GM21367 (cell line): ENCODE measurements at regions not wholly inside any gene's neighbourhood (a gene's known extent, or its start where the extent isn't known, plus 50 kb on each side); places are given as distances from the start of the nearest gene placed in this dataset.

Source experiments
- ATAC-seq: cut with Tn5 transposase; IDR thresholded peaks from one replicate; pipeline ENCODE4 v1.9.1; 2021; ENCODE audit not compliant: unreplicated experiment

DNA sequence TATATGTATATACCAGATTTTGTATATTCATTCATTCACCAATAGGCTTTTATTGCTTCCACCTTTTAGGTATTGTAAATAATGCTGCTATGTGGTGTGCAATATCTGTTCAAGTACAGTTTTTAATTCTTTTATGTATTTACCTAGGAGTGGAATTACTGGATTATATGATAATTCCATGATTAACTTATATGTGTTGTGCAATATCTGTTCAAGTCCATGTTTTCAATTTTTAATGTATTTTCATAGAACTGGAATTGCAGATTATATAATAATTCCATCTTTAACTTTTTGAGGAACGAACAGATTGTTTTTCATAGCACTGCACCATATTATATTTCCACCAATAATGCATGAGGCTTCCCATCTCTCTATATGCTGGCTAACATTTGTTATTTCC, 50.6 kb upstream of the L3MBTL4 start:
- no peak for ATAC-seq

DNA sequence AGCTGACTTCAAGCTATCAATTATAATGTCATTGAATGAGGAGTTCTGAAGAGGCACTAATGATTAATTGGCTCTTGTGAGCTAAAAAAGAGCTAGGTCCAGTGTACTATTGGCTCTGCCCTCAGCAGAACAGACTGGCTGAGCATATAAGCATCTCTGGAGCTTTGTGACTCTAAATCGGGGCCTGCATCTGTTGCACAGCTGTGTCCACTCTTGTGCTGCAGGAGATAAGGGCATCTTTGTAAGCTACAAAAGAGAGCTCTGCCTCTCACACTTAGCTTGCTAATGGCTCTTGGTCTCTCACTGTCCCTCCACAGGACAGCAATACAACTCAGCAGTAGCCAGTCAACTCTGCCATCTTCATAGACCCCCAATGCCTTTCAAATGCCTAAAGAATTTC, 61.5 kb upstream of the L3MBTL4 start:
- no peak for ATAC-seq

DNA sequence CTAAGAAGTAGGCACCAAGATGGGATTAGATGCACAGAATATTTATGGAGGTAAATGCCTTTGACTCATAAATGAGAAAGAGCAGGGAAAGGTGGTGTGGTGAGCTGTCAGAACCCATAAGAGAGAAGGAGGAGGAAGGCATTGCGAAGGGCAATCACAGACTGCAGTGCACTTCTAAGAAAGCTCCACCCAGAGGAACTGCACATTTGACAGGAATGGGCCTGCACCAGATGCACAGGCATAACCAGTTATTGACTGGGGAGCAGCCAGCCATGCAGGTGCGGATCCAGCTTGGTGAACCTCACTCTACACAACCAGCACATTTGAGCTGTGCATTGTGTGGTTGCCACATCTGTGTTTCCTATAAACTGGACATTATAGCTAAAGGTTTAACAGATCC, 62.2 kb upstream of the L3MBTL4 start:
- ATAC-seq = no peak

DNA sequence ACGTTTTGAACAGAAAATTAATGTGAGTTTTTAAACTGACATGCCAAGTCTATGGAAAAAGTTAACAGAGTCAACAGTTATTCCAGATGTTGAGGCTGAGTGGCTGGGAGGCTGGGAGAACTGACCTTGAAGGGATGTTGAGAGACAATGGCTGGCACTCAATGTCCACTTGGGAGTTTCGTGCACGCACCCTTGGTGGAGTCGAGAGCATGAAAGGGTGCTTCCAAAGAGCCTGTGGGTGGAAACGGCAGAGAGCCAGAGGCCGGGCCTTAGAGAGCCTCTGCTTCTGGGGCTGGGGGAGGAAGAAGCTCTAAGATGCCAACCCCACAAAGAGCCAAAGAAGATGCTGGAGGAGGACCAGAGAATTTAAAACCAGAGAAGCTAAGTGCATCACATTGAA, 63.4 kb upstream of the L3MBTL4 start:
- no peak for ATAC-seq

DNA sequence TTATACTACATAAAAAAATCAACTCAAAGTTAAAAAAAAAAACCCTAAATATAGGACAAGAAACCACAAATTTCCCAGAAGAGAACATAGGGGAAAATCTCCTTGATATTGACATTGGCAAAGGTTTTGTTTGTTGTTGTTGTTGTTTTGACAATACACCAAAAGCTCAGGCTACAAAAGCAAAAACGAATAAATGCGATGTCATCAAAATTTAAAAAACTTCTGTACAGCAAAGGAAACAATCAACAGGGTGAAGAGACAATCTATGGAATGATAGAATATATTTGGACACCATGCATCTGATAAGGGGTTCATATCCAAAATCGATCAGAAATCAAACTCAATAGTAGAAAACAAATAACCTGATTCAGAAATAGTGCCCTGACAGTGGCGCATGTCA, 65.0 kb upstream of the L3MBTL4 start:
- ATAC-seq = no peak

DNA sequence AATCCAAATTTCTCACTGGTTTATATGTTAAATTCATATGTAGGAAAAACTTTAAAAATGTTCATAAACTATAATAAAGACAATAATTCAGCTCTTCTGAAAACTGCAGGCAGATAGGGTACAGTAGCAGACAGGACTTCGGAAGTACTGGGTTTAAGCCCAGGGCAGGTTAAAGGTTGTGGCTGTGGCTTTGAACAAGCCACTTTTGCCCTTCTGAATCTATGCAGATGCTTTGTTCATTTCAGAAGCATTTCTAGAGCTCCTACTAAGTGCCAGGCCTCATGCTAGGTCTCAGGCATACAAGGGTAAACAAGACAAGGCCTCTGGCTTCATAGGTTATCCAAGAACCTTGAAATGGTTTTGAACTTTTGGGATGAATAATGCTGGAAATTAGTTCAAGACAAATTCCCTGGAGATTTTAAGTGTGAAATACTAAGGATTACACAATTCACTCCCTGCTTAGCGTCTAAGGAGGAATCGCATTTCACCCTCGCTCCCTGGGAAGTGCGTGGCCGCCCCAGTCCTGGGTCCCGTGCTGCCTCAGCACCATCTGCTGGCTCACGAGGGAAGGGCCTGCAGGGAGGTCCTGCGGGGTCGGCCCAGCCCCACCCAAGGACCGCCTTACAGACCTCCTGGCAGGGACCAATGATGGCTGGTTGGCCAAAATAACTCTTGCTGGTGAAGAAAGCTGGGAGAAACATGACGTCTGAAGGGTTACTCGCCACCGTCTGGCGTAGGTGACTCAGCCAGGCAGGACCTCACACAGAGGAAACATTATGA, 67.7 kb upstream of the L3MBTL4 start:
- ATAC-seq = peak; percentile 70

DNA sequence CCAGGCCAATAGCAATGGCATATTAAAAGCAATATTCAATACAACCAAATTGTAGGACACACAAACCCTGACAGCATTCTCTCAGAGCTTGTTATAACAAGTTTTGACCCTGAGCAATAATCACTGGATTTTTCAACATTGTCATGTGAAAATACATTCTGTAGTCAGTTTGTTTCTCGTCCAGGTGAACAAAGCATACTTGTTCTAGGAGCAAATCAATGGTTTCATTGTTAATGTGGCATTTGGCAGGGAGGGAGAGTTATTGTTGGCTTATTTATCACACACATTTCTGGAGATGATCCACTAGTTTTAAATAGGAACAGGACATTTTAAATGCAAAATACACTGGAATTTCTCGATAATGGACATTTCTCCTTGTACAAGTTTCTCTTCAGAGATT, 69.9 kb upstream of the L3MBTL4 start:
- ATAC-seq = no peak

DNA sequence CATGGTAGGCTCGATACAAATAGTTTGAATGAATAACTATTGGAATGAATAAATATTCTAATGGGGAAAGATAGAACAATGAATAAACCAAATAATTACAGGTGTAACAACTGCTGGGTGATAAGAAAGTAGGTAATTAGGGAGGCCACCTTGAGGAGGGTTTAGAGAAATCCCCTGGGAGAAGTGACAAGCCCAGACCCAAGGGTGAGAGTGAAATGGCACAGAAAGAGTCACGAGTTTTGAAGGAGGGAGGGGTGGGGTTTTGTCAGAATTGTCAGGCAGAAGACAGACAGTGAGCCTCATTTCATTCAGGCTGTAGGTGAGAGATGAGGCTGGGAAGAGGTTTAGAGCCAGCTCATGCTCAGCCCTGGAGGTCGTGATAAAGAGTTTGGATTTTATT, 71.6 kb upstream of the L3MBTL4 start:
- no peak for ATAC-seq

DNA sequence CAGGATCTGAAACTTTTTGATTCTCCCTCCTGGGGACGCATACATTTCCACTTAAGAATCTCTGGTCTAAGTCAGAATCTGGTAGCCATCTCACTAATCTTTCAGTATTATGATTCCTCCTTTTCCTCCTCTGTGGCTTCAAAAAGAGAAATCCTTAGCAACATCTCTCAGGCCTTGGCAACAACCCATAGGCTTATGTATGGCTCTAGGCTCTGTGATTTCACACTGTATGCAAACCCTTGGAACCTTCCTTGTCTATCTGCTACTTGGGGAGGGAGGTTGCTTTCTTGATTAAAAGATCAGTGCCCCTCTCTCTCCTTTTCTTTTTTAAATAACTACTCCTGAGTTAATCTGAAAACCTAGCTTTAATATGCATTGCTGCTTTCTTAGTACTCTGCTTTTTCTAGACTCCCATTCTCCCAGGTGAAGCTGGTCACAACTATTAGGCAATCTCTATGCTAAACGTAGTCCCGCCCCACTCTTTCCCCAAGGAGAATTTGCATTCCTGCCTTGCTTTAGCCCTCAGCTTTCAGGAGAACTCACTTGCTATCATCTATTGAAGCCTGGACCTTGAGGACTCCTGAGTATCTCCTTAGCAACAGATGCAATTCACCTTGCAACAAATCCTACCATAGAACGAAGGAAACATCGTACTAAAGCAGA, 72.2 kb upstream of the L3MBTL4 start:
- ATAC-seq = no peak

DNA sequence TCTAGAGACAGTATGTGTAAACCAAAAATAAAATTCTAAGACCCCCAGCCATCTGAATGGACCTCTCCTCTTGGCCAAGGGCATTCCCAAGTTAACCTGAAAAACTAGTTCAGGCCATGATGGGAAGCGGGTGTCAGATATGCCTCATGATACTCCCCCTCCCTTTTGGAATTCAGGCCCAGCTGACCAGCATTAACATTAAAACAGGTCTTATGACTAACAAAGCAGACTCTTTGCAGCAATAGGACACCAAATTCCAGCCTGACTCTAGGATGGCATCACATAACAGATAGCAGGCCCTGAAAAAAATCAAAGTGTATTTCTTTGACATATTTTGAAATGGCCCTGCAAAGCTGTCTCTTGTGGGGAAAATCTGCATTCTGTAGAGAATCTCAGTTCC, 73.3 kb upstream of the L3MBTL4 start:
- ATAC-seq = no peak

DNA sequence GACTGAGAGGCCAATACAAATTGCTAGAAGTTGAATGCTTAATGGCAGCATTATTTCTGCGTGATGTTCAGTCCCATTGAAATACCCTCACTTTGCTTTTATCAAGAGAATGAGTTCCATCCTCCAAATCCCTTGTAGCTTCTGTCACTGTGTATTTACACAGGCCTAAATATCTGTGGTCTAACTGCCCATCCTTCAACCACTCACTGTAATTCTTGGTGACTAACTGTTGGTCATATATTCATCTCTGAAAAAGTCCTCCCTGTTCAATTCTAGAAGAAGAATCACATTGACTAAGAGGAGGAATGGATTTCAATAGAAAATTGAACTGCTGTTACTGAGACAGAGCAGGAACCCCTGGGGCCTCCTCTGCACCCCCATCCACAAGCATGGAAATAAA, 74.2 kb upstream of the L3MBTL4 start:
- ATAC-seq = no peak

DNA sequence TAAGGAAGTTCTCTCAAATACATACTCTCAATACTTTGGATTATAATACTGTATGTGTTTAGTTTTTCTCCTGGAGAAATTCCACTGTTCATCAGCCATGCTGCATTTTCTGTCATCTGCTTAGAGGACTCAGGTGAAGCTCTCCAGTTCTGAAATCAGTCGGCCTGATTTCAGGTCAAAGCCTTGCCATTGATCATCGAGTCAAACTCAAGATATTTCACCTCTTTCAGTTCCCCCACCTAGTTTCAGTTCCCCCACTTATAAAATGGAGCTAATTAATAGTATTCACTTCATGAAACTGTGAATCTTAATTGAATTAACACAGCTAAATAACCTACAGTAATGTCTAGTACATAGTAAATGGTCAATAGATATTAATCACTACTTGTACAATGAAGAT, 75.3 kb upstream of the L3MBTL4 start:
- no peak for ATAC-seq

DNA sequence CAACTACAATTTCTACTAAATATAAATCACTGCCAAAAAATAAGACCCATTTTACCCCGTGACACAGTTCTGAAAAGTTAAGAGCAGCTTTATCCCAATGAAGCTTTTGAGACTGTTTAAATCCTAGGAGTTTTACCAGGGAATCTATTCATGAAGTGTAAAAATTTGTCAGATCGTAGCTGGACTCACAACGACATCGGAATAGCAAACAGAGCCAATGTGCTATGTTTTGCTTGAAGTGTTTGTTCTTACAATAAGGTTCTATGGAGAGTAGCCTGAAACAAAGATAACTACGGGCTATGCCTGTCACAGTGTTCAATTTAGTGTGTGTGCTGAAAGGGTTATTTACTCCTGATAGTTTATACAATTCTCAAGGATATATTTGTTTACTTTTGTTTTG, 78.5 kb upstream of the L3MBTL4 start:
- no peak for ATAC-seq

DNA sequence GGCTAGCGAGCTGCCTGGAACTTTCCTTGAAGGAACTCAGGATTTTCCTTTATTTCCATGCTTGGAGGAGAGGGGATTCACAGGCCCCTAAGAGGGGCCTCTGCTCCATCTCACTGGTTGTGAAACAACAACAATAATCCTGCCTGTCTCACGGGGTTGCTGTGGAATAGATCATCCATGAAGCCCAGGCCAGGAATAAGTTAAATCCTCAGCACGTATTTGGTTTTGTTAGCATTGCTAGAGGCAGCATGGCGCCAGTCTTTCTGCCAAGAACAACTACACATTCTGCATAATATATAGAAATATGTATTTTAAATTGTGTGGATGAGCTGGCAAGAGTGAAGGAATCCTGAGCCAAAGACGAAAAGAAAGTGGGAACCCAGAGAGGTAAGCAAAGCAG, 80.8 kb upstream of the L3MBTL4 start:
- no peak for ATAC-seq

DNA sequence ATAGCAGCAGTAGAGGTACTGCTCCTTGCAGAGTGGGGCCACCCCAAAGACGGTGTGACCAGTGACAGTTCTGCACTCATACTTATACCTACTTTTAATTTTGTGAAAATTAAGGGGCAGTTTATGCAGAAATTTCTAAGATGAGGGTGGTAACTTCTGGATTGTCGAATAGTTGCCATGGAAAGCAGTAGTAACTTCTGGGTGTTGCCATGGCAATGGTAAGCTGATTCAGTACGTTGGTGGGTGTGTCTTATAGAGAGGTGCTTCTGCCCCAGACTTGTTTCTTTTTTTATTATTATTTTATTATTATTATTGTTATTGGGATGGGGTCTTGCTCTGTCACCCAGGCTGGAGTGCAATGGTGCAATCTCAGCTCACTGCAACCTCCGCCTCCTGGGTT, 82.8 kb upstream of the L3MBTL4 start:
- no peak for ATAC-seq

DNA sequence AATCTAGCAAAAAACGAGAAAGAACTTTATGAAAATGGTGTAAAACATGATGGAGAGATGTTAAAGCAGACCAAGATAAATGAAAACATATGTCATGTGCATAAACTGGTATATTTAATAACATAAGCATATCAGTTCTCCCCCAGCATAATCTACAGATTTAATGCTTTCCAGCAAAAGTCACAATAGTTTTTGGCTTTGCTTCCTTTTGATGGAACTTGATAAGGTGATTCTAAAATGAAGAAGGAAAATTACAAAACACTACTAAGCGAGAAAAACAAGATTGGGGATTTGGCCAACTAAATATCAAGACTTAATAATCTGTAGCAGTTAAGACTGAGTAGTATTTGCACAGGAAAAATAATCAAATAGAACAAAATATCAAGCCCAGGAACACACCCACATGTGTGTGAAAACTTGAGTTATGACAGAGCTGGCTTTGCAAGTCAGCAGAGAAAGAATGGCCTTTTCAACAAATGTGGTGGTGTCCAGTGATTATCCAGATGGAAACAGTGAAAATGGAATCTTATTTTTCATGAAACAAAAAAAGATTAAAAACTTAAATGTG, 83.7 kb upstream of the L3MBTL4 start:
- no peak for ATAC-seq

DNA sequence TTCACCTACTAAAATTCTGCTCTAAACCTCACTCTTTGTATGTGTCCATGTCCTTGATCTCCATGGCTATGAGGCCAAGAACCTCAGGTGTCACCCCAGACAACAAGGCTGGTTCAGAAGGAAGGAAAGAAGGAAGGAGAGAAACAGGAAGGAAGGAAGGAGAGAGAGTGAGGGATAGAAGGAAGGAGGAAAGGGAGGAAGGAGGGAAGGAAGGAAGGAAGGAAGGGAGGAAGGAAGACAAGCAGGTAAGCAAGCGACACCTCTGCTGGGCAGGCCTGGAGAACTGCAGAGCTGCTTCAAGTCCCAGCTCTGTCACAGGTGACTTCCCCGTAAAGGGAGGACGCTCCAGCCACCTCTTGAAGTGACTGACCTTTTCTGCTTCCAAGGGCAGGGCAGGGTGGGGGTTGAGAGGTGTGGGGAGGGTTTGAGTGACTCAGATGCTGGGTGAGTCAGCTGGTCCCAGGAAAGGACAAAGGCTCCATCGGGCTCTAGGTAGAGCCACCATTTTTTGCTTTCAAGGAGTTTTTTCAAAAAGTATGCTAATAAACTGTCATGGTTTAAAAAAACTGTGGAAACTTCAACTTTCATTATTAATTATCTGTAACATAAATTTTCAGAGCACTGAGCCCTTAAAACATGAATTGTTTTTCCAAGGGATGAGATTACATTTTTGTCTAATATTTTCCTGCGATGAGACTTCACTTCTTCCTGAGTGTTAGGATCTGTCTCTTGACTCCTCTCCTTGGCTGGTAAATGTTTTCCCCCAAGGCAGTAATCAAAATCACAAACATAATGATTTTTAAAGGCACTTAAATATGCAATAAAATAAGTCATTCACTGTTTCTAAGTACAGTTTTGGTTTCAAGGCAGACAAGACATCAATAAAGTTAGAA, 90.1 kb upstream of the L3MBTL4 start:
- no peak for ATAC-seq

DNA sequence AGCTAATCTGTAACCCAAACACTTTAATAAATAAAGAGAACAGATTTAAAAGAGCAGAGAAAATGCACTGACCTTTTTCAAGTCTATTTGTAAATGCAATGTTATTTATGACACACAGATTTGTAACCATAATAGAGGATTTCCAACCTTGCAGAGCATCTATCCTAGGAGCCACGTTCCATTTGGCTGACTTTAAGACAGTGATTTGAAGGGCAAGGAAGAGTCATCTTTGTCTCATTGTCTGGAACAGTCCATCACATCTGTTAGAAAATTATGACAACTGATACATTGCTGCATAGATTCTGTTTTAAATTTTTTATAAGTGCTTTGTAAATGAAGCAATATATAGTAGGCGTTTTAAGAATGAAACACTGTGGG, 90.8 kb upstream of the L3MBTL4 start:
- no peak for ATAC-seq

DNA sequence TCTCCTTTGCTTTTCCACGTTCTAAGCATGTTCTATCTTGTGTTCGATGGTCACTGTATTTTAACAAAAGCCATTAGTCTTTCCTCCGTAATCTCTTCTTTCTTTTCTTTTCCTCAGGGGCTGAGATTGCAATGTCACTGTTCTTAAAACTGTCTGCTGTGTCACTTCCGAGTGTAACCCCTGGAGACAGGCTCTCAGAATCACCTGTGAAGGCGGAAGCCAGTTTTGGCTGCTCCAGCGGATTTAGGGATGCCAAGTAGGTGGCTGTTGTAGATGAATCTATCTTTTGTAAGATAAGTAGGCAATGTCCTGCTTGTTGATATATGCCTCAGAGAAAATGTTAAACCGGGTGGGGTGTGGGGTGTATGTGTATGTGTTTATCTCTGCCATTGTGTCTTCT, 94.7 kb upstream of the L3MBTL4 start:
- no peak for ATAC-seq

DNA sequence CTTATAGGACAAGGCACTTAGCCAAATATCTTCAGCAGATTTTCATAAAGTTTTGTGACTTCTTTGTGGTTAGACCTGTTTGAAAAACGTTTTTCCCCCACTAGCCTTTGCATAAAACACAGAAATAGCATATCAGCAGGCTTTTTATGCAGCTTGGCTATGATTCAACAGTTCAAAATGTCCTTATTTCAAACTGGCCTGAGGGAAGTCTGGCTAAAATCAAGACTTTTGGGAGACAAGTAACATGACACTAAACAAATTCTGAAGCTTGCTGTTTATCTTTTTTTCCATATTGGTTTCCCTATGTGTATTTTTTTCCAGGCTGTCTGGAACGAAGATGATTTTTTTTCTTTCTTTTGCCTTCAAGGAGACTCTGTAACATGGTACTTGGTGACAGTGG, 95.1 kb upstream of the L3MBTL4 start:
- no peak for ATAC-seq

DNA sequence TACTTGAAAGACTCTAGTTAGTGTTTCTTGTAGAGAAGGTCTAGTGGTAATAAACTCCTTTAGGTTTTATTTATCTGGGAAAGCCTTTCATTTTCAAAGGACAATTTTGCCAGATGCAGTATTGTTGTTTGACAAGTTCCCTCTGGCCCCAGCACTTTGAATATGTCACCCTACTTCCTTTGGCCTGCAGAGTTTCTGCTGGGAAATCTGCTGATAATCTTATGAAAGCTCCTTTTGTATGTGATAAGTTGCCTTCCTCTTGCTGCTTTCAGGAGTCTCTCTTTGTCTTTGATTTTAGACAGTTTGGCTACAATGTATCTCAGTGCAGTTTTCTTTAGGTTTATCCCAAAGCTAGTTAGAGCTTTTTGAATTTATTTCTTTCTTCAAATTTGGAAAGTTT, 106.2 kb upstream of the L3MBTL4 start:
- ATAC-seq = no peak
